Fibroblast of upper back skin (primary cell): ENCODE measurements at regions not wholly inside any gene's neighbourhood (a gene's known extent, or its start where the extent isn't known, plus 50 kb on each side); places are given as distances from the start of the nearest gene placed in this dataset.
A peak's percentile ranks its signal among the peaks of the same experiment; 100 is the strongest.

Source experiments
- DNase-seq: peaks from one replicate; pipeline ENCODE4 v3.0.0-alpha.2; 2013

GRCh38 chr12:11946161-11946560 lies 124.6 kb upstream of the BCL2L14 start:
- DNase-seq = no peak

- no peak for DNase-seq
Observed at GRCh38 chr12:11947213-11947612, 123.5 kb upstream of the BCL2L14 start.

GRCh38 chr12:11949738-11950411 lies 120.9 kb upstream of the BCL2L14 start:
- no peak for DNase-seq

- no peak for DNase-seq
Observed at GRCh38 chr12:11951209-11951608, 119.5 kb upstream of the BCL2L14 start.

- no peak for DNase-seq
Observed at GRCh38 chr12:11953523-11953922, 117.2 kb upstream of the BCL2L14 start.

GRCh38 chr12:11954181-11954580 lies 116.6 kb upstream of the BCL2L14 start:
- DNase-seq = no peak

- peak; percentile 95 for DNase-seq
Observed at GRCh38 chr12:11958221-11959091, 112.3 kb upstream of the BCL2L14 start.

- DNase-seq = no peak
Observed at GRCh38 chr12:11959117-11959823, 111.5 kb upstream of the BCL2L14 start.

GRCh38 chr12:11960646-11961045 lies 110.1 kb upstream of the BCL2L14 start:
- DNase-seq = no peak

- no peak for DNase-seq
Observed at GRCh38 chr12:11961686-11962085, 109.1 kb upstream of the BCL2L14 start.

GRCh38 chr12:11962860-11963259 lies 107.9 kb upstream of the BCL2L14 start:
- DNase-seq = no peak

- DNase-seq = no peak
Observed at GRCh38 chr12:11963841-11964471, 106.8 kb upstream of the BCL2L14 start.

- DNase-seq = no peak
Observed at GRCh38 chr12:11965258-11965910, 105.4 kb upstream of the BCL2L14 start.

- no peak for DNase-seq
Observed at GRCh38 chr12:11967376-11968047, 103.2 kb upstream of the BCL2L14 start.

- no peak for DNase-seq
Observed at GRCh38 chr12:11968048-11968383, 102.7 kb upstream of the BCL2L14 start.

GRCh38 chr12:11968516-11968915 lies 102.2 kb upstream of the BCL2L14 start:
- no peak for DNase-seq

- no peak for DNase-seq
Observed at GRCh38 chr12:11969437-11970154, 101.1 kb upstream of the BCL2L14 start.

GRCh38 chr12:11970155-11970520 lies 100.6 kb upstream of the BCL2L14 start:
- DNase-seq = no peak

- no peak for DNase-seq
Observed at GRCh38 chr12:11973396-11973795, 97.3 kb upstream of the BCL2L14 start.

GRCh38 chr12:11976005-11976404 lies 94.7 kb upstream of the BCL2L14 start:
- DNase-seq = no peak

- peak; percentile 40 for DNase-seq
Observed at GRCh38 chr12:11978726-11979384, 91.9 kb upstream of the BCL2L14 start.
